Prostate gland (tissue), 2 donors: ENCODE measurements at regions not wholly inside any gene's neighbourhood (a gene's known extent, or its start where the extent isn't known, plus 50 kb on each side); places are given as distances from the start of the nearest gene placed in this dataset.

Experiments
- POLR2A ChIP-seq: fragments of 450-650 bp; IDR thresholded peaks from one replicate; pipeline ENCODE4 v1.6.1; 2016; ENCODE audit warnings: antibody characterized with exemption, mild to moderate bottlenecking
- POLR2AphosphoS5 ChIP-seq: sonication (generic); formaldehyde crosslinking; IDR thresholded peaks from one replicate; pipeline ENCODE4 v1.6.1; 2017; ENCODE audit warnings: antibody characterized with exemption
- TF ChIP-seq, protein P1 (sequence below), 4 experiments: fragments of 200-600 bp in 2 of 4; fragments of 450-650 bp in 2 of 4; sonication (generic) in 2 of 4; IDR thresholded peaks; 1 replicate in 3 of 4; 2 replicates in 1 of 4; pipeline ENCODE4 v1.5.1; 2016 to 2019; ENCODE audit warnings: antibody characterized with exemption in 4 of 4, mild to moderate bottlenecking in 2 of 4, moderate library complexity in 2 of 4

- TF ChIP-seq, protein P1, sequence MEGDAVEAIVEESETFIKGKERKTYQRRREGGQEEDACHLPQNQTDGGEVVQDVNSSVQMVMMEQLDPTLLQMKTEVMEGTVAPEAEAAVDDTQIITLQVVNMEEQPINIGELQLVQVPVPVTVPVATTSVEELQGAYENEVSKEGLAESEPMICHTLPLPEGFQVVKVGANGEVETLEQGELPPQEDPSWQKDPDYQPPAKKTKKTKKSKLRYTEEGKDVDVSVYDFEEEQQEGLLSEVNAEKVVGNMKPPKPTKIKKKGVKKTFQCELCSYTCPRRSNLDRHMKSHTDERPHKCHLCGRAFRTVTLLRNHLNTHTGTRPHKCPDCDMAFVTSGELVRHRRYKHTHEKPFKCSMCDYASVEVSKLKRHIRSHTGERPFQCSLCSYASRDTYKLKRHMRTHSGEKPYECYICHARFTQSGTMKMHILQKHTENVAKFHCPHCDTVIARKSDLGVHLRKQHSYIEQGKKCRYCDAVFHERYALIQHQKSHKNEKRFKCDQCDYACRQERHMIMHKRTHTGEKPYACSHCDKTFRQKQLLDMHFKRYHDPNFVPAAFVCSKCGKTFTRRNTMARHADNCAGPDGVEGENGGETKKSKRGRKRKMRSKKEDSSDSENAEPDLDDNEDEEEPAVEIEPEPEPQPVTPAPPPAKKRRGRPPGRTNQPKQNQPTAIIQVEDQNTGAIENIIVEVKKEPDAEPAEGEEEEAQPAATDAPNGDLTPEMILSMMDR (IDR thresholded peaks at IDR 0.05) = no peak
- TF ChIP-seq POLR2A (no peak), POLR2AphosphoS5 (no peak)
These were observed 97.7 kb upstream of the IRF2BP2 start for GRCh38 chr1:234707641-234708040.
